H1 (cell line): ENCODE measurements at regions not wholly inside any gene's neighbourhood (a gene's known extent, or its start where the extent isn't known, plus 50 kb on each side); places are given as distances from the start of the nearest gene placed in this dataset.

Experiments
- CTCF ChIA-PET: fragments of 300-600 bp; sonication (Branson Sonifier 250); formaldehyde crosslinking; loops from one replicate; lab custom pipeline; 2021; ENCODE audit not compliant: partially characterized antibody; lab: Charles Lee
- POLR2A ChIA-PET: fragments of 300-600 bp; sonication (Branson Sonifier 250); formaldehyde crosslinking; loops from one replicate; lab custom pipeline; 2021; ENCODE audit warnings: inconsistent platforms; ENCODE audit not compliant: partially characterized antibody; lab: Charles Lee
- DNase-seq, 2 experiments: peaks; one replicate each; pipeline versions ENCODE4 v3.0.0 to v3.0.0-alpha.2; 2010 to 2022; ENCODE audit warnings: low spot score in 2 of 2, low read depth in 1 of 2, mixed read lengths in 1 of 2
- FAIRE-seq: peaks from 2 replicates; lab custom pipeline; 2011; peaks lifted over from hg19 to GRCh38; lab: Jason Lieb, UNC
- H2AFZ ChIP-seq: 2 replicates; pipeline ENCODE4 v1.8.1; 2012; ENCODE audit warnings: low read length, inconsistent platforms
- H2AK5ac ChIP-seq: 2 replicates; pipeline ENCODE4 v1.6.1; 2013; ENCODE audit warnings: low read depth, low read length
- H2BK120ac ChIP-seq: replicated peaks from 2 replicates; pipeline ENCODE3; 2013; ENCODE audit warnings: low read depth, low read length, inconsistent platforms
- H2BK12ac ChIP-seq: 2 replicates; pipeline ENCODE4 v1.6.1; 2013; ENCODE audit warnings: low read depth, low read length
- H2BK15ac ChIP-seq: 2 replicates; pipeline ENCODE4 v1.6.1; 2013; ENCODE audit warnings: low read length
- H2BK20ac ChIP-seq: 2 replicates; pipeline ENCODE4 v1.6.1; 2013; ENCODE audit warnings: low read length
- H2BK5ac ChIP-seq: 2 replicates; pipeline ENCODE4 v1.6.1; 2013; ENCODE audit warnings: low read depth, low read length
- H3K14ac ChIP-seq: 2 replicates; pipeline ENCODE4 v1.6.1; 2013; ENCODE audit warnings: inconsistent platforms; ENCODE audit not compliant: insufficient read length
- H3K18ac ChIP-seq: 2 replicates; pipeline ENCODE4 v1.6.1; 2013; ENCODE audit warnings: low read length; ENCODE audit errors: extremely low read depth
- H3K23ac ChIP-seq: 2 replicates; pipeline ENCODE4 v1.6.1; 2013; ENCODE audit warnings: inconsistent platforms; ENCODE audit not compliant: insufficient read length
- H3K23me2 ChIP-seq: 2 replicates; pipeline ENCODE4 v1.6.1; 2013; ENCODE audit warnings: low read depth, low read length
- H3K27ac ChIP-seq: 2 replicates; pipeline ENCODE4 v1.6.1; 2011; ENCODE audit warnings: low read depth, low read length, inconsistent platforms
- H3K27me3 ChIP-seq, 4 experiments: replicated peaks in 1 of 4; 1 replicate in 1 of 4; 2 replicates in 3 of 4; pipeline versions ENCODE4 v1.6.1 to v1.8.1; 2011 to 2013; ENCODE audit warnings: low read length in 3 of 4, mild to moderate bottlenecking in 3 of 4, inconsistent platforms in 2 of 4, mixed read lengths in 2 of 4, moderate library complexity in 1 of 4; ENCODE audit not compliant: control insufficient read depth in 3 of 4, insufficient read depth in 3 of 4; ENCODE audit errors: extremely low read depth in 1 of 4
- H3K36me3 ChIP-seq, 4 experiments: 2 replicates each; pipeline versions ENCODE4 v1.6.1 to v1.8.1; 2011 to 2013; ENCODE audit warnings: mild to moderate bottlenecking in 4 of 4, low read length in 3 of 4, moderate library complexity in 2 of 4, control low read depth in 1 of 4, inconsistent platforms in 1 of 4; ENCODE audit not compliant: insufficient read depth in 4 of 4, control insufficient read depth in 2 of 4
- H3K4ac ChIP-seq: replicated peaks from 2 replicates; pipeline ENCODE3; 2013; ENCODE audit warnings: low read length, low read depth, mixed read lengths, inconsistent platforms; ENCODE audit not compliant: insufficient read length
- H3K4me1 ChIP-seq, 4 experiments: replicated peaks in 1 of 4; 1 replicate in 1 of 4; 2 replicates in 3 of 4; pipeline versions ENCODE4 v1.6.1 to v1.8.1; 2011 to 2013; ENCODE audit warnings: low read length in 3 of 4, inconsistent platforms in 2 of 4, mixed read lengths in 1 of 4; ENCODE audit not compliant: insufficient read depth in 4 of 4, control insufficient read depth in 3 of 4
- H3K4me2 ChIP-seq, 2 experiments: 2 replicates each; pipeline versions ENCODE4 v1.6.1 to v1.8.1; 2011 to 2013; ENCODE audit warnings: low read depth in 2 of 2, low read length in 2 of 2, control low read depth in 1 of 2, inconsistent platforms in 1 of 2, mild to moderate bottlenecking in 1 of 2; ENCODE audit not compliant: insufficient read depth in 1 of 2
- H3K4me3 ChIP-seq, 4 experiments: fragments of 200-600, 300-600 bp in 1 of 4; sonication (generic), shearing (Covaris generic), sonication (Bioruptor Twin) in 1 of 4; 2 replicates each; pipeline versions ENCODE4 v1.5.1 to v1.8.1; 2011 to 2016; ENCODE audit warnings: low read length in 4 of 4, low read depth in 3 of 4, control low read depth in 2 of 4, inconsistent platforms in 2 of 4, mild to moderate bottlenecking in 2 of 4, mixed read lengths in 1 of 4, moderate library complexity in 1 of 4; ENCODE audit not compliant: insufficient read depth in 2 of 4; ENCODE audit errors: extremely low read depth in 1 of 4
- H3K56ac ChIP-seq: replicated peaks from 2 replicates; pipeline ENCODE3; 2013; ENCODE audit warnings: low read depth, mild to moderate bottlenecking, mixed read lengths, low read length, inconsistent platforms; ENCODE audit not compliant: insufficient read length
- H3K79me1 ChIP-seq: 2 replicates; pipeline ENCODE4 v1.6.1; 2013; ENCODE audit warnings: low read depth, low read length, control low read depth
- H3K79me2 ChIP-seq, 2 experiments: 2 replicates each; pipeline versions ENCODE4 v1.6.1 to v1.8.1; 2012 to 2013; ENCODE audit warnings: low read length in 2 of 2, mild to moderate bottlenecking in 2 of 2, inconsistent platforms in 1 of 2; ENCODE audit not compliant: insufficient read depth in 2 of 2, control insufficient read depth in 1 of 2
- H3K9ac ChIP-seq, 4 experiments: replicated peaks in 1 of 4; 1 replicate in 1 of 4; 2 replicates in 3 of 4; pipeline versions ENCODE4 v1.6.1 to v1.8.1; 2011 to 2013; ENCODE audit warnings: low read depth in 3 of 4, low read length in 3 of 4, control low read depth in 2 of 4, mild to moderate bottlenecking in 2 of 4, moderate library complexity in 2 of 4, inconsistent platforms in 1 of 4; ENCODE audit errors: extremely low read depth in 1 of 4
- H3K9me3 ChIP-seq, 2 experiments: 2 replicates each; pipeline versions ENCODE4 v1.6.1 to v1.8.1; 2012 to 2013; ENCODE audit warnings: mild to moderate bottlenecking in 2 of 2, moderate library complexity in 2 of 2, control low read depth in 1 of 2, inconsistent platforms in 1 of 2, low read depth in 1 of 2, low read length in 1 of 2, mixed read lengths in 1 of 2; ENCODE audit not compliant: insufficient read depth in 2 of 2
- H4K20me1 ChIP-seq, 2 experiments: replicated peaks in 1 of 2; 2 replicates each; pipeline versions ENCODE3 to v1.8.1; 2011 to 2013; ENCODE audit warnings: inconsistent platforms in 2 of 2, low read length in 2 of 2, mild to moderate bottlenecking in 1 of 2; ENCODE audit not compliant: insufficient read depth in 2 of 2, control insufficient read depth in 1 of 2
- H4K5ac ChIP-seq: 2 replicates; pipeline ENCODE4 v1.6.1; 2013; ENCODE audit warnings: low read length, low read depth, mixed read lengths, inconsistent platforms; ENCODE audit not compliant: insufficient read length
- H4K8ac ChIP-seq: 2 replicates; pipeline ENCODE4 v1.8.0; 2013; ENCODE audit warnings: mild to moderate bottlenecking, moderate library complexity, low read length, inconsistent platforms; ENCODE audit not compliant: insufficient read depth; ENCODE audit errors: extremely low read depth
- H4K91ac ChIP-seq: replicated peaks from 2 replicates; pipeline ENCODE3; 2013; ENCODE audit warnings: low read length, mixed read lengths, inconsistent platforms; ENCODE audit not compliant: insufficient read length
- CTBP2 ChIP-seq: IDR thresholded peaks from 2 replicates; pipeline ENCODE4 v1.7.0; 2011; ENCODE audit warnings: borderline replicate concordance, mild to moderate bottlenecking, moderate library complexity, mixed read lengths, low read length; ENCODE audit not compliant: insufficient read depth, insufficient read length
- GTF2F1 ChIP-seq: IDR thresholded peaks from 2 replicates; pipeline ENCODE4 v1.6.1; 2012; ENCODE audit warnings: low read depth, low read length, improper control_type of control experiment, borderline replicate concordance
- WGBS, 2 experiments: shearing (Covaris generic) in 1 of 2; methylation state at CpG; one replicate each; pipeline versions ENCODE4 v1.1.6 to v1.1.7; 2013 to 2015; ENCODE audit warnings: low lambda C conversion rate in 2 of 2, mixed read lengths in 2 of 2, inconsistent platforms in 1 of 2, low coverage in 1 of 2, missing lambda C conversion rate in 1 of 2; ENCODE audit not compliant: insufficient replicate concordance in 2 of 2, insufficient coverage in 1 of 2, insufficient read length in 1 of 2; ENCODE audit errors: extremely low coverage in 1 of 2, missing lambda C conversion rate in 1 of 2; 5-methylcytosine and 5-hydroxymethylcytosine counted together

DNA sequence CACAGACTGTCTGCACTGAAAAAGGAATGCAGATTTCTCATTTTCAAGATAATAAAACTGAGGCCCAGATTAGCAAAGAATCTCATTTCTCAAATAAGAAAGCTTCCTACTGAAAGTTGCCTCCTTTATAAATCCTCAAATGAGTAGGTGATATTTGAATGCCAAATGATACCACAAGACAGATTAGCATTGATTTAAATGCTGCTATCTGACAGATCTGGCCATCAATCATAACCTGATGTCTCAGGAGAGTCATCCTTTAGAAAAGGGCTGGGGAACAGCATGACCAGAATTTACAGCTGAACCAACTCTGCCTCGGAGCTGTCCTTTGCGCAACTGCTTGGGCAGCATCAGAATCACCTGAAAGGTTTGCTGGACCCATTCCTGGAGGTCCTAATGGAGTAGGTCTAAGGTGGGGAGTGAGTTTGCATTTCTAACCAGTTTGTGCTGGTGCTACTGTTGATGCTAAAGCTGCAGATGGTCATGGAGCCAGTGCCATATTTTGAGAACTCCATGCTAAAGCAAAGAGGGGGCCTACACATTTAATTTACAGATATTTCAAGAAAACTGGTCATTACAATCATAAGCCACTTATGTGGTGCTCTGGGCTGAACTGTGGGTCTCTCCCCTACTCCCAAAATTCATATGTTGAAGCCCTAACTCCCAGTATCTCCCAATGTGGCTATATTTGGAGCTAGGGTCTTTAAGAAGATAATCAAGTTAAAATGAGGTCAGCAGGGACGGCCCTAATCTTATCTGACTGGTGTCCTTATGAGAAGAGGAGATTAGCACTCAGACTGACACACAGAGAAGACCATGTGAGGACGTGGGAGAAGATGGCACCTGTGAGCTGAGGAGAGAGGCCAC is 295.5 kb upstream of the JARID2 start:
- H3K79me2 ChIP-seq = no peaks in the 10 kb centered on the region; a peak in 1 of 4 replicates

More for the DNA sequence above, 295.5 kb upstream of the JARID2 start:
- H3K4me1 ChIP-seq = no peaks in the 10 kb centered on the region
- no peak overlapping the region for H4K5ac ChIP-seq
- H3K27ac ChIP-seq = no peak overlapping the region
- H3K4ac ChIP-seq = no peak overlapping the region
- no peak overlapping the region for H3K14ac ChIP-seq
- H2AK5ac ChIP-seq = no peak overlapping the region
- H3K36me3 ChIP-seq = no peaks in the 10 kb centered on the region
- H2AFZ ChIP-seq = no peak overlapping the region
- no peak overlapping the region for H2BK12ac ChIP-seq
- H2BK120ac ChIP-seq = no peak overlapping the region
- no peak overlapping the region for H3K9ac ChIP-seq
- ChIA-PET POLR2A (interaction anchor here (1.4 to 1.7 kb wide), 2 partner anchors 12 to 14 kb away, joined by 5 to 7 read pairs; no protein-coding TSS in a partner anchor), CTCF (interaction anchor here (1.0 kb wide), 1 partner anchor 14 kb away, joined by 3 read pairs; no protein-coding TSS in a partner anchor)
- H4K8ac ChIP-seq = no peak overlapping the region
- no peaks in the 10 kb centered on the region for H3K9me3 ChIP-seq
- H3K4me2 ChIP-seq = no peak overlapping the region
- H2BK15ac ChIP-seq = no peak overlapping the region
- no peak overlapping the region for H2BK5ac ChIP-seq
- no peaks in the 10 kb centered on the region for H3K27me3 ChIP-seq
- no peaks in the 10 kb centered on the region for H3K23me2 ChIP-seq
- H3K4me3 ChIP-seq = no peak overlapping the region
- no peak overlapping the region for H4K91ac ChIP-seq
- FAIRE-seq (no peak), DNase-seq (no peak)
- 0 out of 2 replicates have a peak, but pooled peaks cover 2% of the 10 kb centered on the region for H3K79me1 ChIP-seq
- 83% methylated on average over 4 of the region's 4 CpGs; no CpG with 5 or more reads in 1 of the 2 experiments for WGBS, 2 experiments
- H3K18ac ChIP-seq = no peak overlapping the region
- no peak overlapping the region for H3K23ac ChIP-seq
- peaks cover 0 to 2% of the 10 kb centered on the region in 2 experiments for H4K20me1 ChIP-seq
- H2BK20ac ChIP-seq = no peak overlapping the region
- H3K56ac ChIP-seq = no peak overlapping the region
- TF ChIP-seq GTF2F1 (no peak), CTBP2 (no peak)
